ENCODE measurements at regions not wholly inside any gene's neighbourhood (a gene's known extent, or its start where the extent isn't known, plus 50 kb on each side); places are given as distances from the start of the nearest gene placed in this dataset.

GRCh38 chr7:153006452-153006851 lies 246.9 kb downstream of the ACTR3B start:
- Histone ChIP-seq H3K9ac (ENCODE audit: low read depth, low read length) (no peak overlapping the region), H3K27me3 (ENCODE audit: control insufficient read depth, insufficient read depth, low read length) (peaks cover 4% of the 10 kb centered on the region; the same call in 1 of the 2 replicates), H3K9me3 (ENCODE audit: control insufficient read depth, insufficient read depth, low read length) (peaks cover 3% of the 10 kb centered on the region)

GRCh38 chr7:153006911-153007310 lies 247.4 kb downstream of the ACTR3B start:
- Histone ChIP-seq H3K36me3 (ENCODE audit: control insufficient read depth, insufficient read depth, low read length) (no peaks in the 10 kb centered on the region), H3K27ac (ENCODE audit: low read depth, low read length) (no peak overlapping the region), H3K4me3 (ENCODE audit: low read depth, low read length) (no peak overlapping the region), H3K9me3 (ENCODE audit: control insufficient read depth, insufficient read depth, low read length) (0 out of 2 replicates have a peak, but pooled peaks cover 3% of the 10 kb centered on the region), H3K27me3 (ENCODE audit: control insufficient read depth, insufficient read depth, low read length) (peaks cover 4% of the 10 kb centered on the region; the same call in 1 of the 2 replicates), H3K9ac (ENCODE audit: low read depth, low read length) (no peak overlapping the region), H3K4me1 (ENCODE audit: control insufficient read depth, insufficient read depth, low read length) (peaks cover 6% of the 10 kb centered on the region)

More at GRCh38 chr7:153006452-153006851, 246.9 kb downstream of the ACTR3B start:
- H3K4me3 ChIP-seq (ENCODE audit: low read depth, low read length), result no peak overlapping the region
- peaks cover 6% of the 10 kb centered on the region for H3K4me1 ChIP-seq (ENCODE audit: control insufficient read depth, insufficient read depth, low read length)
- H3K36me3 ChIP-seq (ENCODE audit: control insufficient read depth, insufficient read depth, low read length), result no peaks in the 10 kb centered on the region
- H3K27ac ChIP-seq (ENCODE audit: low read depth, low read length), result no peak overlapping the region

- peaks cover 2% of the 10 kb centered on the region; the same call in 1 of the 2 replicates for H3K27me3 ChIP-seq (ENCODE audit: control insufficient read depth, insufficient read depth, low read length)
- H3K36me3 ChIP-seq (ENCODE audit: control insufficient read depth, insufficient read depth, low read length), result no peaks in the 10 kb centered on the region
- no peak overlapping the region for H3K9ac ChIP-seq (ENCODE audit: low read depth, low read length)
- H3K27ac ChIP-seq (ENCODE audit: low read depth, low read length), result no peak overlapping the region
- H3K4me3 ChIP-seq (ENCODE audit: low read depth, low read length), result no peak overlapping the region
- 0 out of 2 replicates have a peak, but pooled peaks cover 1% of the 10 kb centered on the region for H3K9me3 ChIP-seq (ENCODE audit: control insufficient read depth, insufficient read depth, low read length)
- no peaks in the 10 kb centered on the region for H3K4me1 ChIP-seq (ENCODE audit: control insufficient read depth, insufficient read depth, low read length)
These were observed 250.9 kb downstream of the ACTR3B start for GRCh38 chr7:153010416-153010815.

DNA sequence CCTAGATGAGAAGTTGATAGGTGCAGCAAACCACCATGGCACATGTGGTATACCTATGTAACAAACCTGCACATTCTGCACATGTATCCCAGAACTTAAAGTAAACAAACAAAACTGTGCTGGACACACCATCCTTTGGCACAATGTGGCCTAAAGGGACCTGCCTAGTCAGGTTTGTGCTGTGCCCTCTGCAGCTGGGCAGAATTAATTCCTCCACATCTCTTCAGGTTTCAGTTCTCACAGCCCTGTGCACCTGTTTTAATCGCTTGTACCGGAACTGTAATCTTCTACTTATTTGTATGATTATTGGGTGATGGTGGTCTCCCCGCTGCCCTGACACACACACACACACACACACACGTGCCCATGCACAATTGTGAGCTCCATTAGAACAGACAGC lies 252.7 kb downstream of the ACTR3B start:
- no peak overlapping the region for H3K27ac ChIP-seq (ENCODE audit: low read depth, low read length)
- no peaks in the 10 kb centered on the region for H3K9me3 ChIP-seq (ENCODE audit: control insufficient read depth, insufficient read depth, low read length)
- H3K36me3 ChIP-seq (ENCODE audit: control insufficient read depth, insufficient read depth, low read length), result no peaks in the 10 kb centered on the region
- no peak overlapping the region for H3K9ac ChIP-seq (ENCODE audit: low read depth, low read length)
- H3K27me3 ChIP-seq (ENCODE audit: control insufficient read depth, insufficient read depth, low read length), result no peaks in the 10 kb centered on the region
- H3K4me1 ChIP-seq (ENCODE audit: control insufficient read depth, insufficient read depth, low read length), result no peaks in the 10 kb centered on the region
- no peak overlapping the region for H3K4me3 ChIP-seq (ENCODE audit: low read depth, low read length)

DNA sequence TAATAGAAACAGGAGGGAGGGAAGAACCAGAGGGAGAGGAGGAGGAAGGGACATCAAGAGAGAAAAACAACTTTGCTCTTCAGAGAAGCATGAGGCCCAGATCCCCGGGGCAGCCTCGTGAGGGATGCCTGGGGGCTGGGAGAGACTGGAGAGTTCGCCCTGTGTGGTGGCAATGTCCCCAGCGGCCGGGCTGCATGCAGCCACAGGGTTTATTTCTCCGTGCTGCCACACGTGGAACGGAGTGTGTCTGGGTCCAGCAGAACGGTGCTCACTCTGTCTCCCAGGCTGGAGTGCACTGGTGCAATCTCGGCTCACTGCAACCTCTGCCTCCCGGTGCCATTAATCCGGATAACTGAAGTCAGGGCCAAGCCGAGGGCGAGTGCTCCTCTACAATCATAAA lies 257.7 kb downstream of the ACTR3B start:
- Histone ChIP-seq H3K4me3 (ENCODE audit: low read depth, low read length) (no peak overlapping the region), H3K9ac (ENCODE audit: low read depth, low read length) (no peak overlapping the region), H3K27ac (ENCODE audit: low read depth, low read length) (no peak overlapping the region), H3K36me3 (ENCODE audit: control insufficient read depth, insufficient read depth, low read length) (no peaks in the 10 kb centered on the region), H3K4me1 (ENCODE audit: control insufficient read depth, insufficient read depth, low read length) (peaks cover 2% of the 10 kb centered on the region; the same call in 1 of the 2 replicates), H3K9me3 (ENCODE audit: control insufficient read depth, insufficient read depth, low read length) (no peaks in the 10 kb centered on the region; the same call in 1 of the 2 replicates), H3K27me3 (ENCODE audit: control insufficient read depth, insufficient read depth, low read length) (no peaks in the 10 kb centered on the region)

- H3K9me3 ChIP-seq (ENCODE audit: control insufficient read depth, insufficient read depth, low read length), result no peaks in the 10 kb centered on the region; the same call in 1 of the 2 replicates
- H3K27ac ChIP-seq (ENCODE audit: low read depth, low read length), result no peak overlapping the region
- no peak overlapping the region for H3K4me3 ChIP-seq (ENCODE audit: low read depth, low read length)
- H3K4me1 ChIP-seq (ENCODE audit: control insufficient read depth, insufficient read depth, low read length), result peaks cover 15% of the 10 kb centered on the region
- H3K27me3 ChIP-seq (ENCODE audit: control insufficient read depth, insufficient read depth, low read length), result no peaks in the 10 kb centered on the region
- no peak overlapping the region for H3K9ac ChIP-seq (ENCODE audit: low read depth, low read length)
- no peaks in the 10 kb centered on the region for H3K36me3 ChIP-seq (ENCODE audit: control insufficient read depth, insufficient read depth, low read length)
These were observed 262.0 kb downstream of the ACTR3B start for GRCh38 chr7:153021542-153021941.

- H3K4me3 ChIP-seq (ENCODE audit: low read depth, low read length), result no peak overlapping the region
These were observed 263.1 kb downstream of the ACTR3B start for GRCh38 chr7:153022475-153023193.

GRCh38 chr7:153023194-153023592 lies 263.6 kb downstream of the ACTR3B start:
- Histone ChIP-seq H3K27me3 (ENCODE audit: control insufficient read depth, insufficient read depth, low read length) (no peaks in the 10 kb centered on the region), H3K4me1 (ENCODE audit: control insufficient read depth, insufficient read depth, low read length) (peaks cover 15% of the 10 kb centered on the region), H3K27ac (ENCODE audit: low read depth, low read length) (no peak overlapping the region), H3K9me3 (ENCODE audit: control insufficient read depth, insufficient read depth, low read length) (no peaks in the 10 kb centered on the region; the same call in 1 of the 2 replicates), H3K9ac (ENCODE audit: low read depth, low read length) (no peak overlapping the region), H3K4me3 (ENCODE audit: low read depth, low read length) (no peak overlapping the region), H3K36me3 (ENCODE audit: control insufficient read depth, insufficient read depth, low read length) (no peaks in the 10 kb centered on the region)

More at GRCh38 chr7:153022475-153023193, 263.1 kb downstream of the ACTR3B start:
- Histone ChIP-seq H3K9ac (ENCODE audit: low read depth, low read length) (no peak overlapping the region), H3K27me3 (ENCODE audit: control insufficient read depth, insufficient read depth, low read length) (no peaks in the 10 kb centered on the region), H3K9me3 (ENCODE audit: control insufficient read depth, insufficient read depth, low read length) (no peaks in the 10 kb centered on the region; the same call in 1 of the 2 replicates), H3K4me1 (ENCODE audit: control insufficient read depth, insufficient read depth, low read length) (peaks cover 15% of the 10 kb centered on the region), H3K36me3 (ENCODE audit: control insufficient read depth, insufficient read depth, low read length) (no peaks in the 10 kb centered on the region), H3K27ac (ENCODE audit: low read depth, low read length) (no peak overlapping the region)

DNA sequence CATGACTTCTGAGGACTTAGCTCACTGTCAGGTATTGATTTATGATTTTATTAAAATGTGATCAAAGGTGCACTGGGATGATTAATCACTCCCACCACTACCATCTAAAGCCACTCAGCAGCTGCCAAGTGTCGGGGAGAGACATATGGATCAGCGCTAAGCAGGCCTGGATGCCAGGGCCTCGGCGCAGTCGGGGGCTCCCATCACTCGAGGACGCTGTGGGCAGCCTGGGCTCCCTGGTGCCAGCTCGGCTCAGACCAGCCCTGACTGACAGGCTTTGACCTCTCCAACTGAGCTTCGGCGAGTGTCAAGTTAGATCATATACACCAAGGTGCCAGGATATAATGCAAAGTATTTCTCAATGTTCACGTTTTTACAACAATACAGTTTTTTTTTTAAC lies 267.7 kb downstream of the ACTR3B start:
- H3K4me1 ChIP-seq (ENCODE audit: control insufficient read depth, insufficient read depth, low read length), result peaks cover 13% of the 10 kb centered on the region
- no peaks in the 10 kb centered on the region for H3K9me3 ChIP-seq (ENCODE audit: control insufficient read depth, insufficient read depth, low read length)
- H3K9ac ChIP-seq (ENCODE audit: low read depth, low read length), result no peak overlapping the region
- no peaks in the 10 kb centered on the region for H3K27me3 ChIP-seq (ENCODE audit: control insufficient read depth, insufficient read depth, low read length)
- no peaks in the 10 kb centered on the region for H3K36me3 ChIP-seq (ENCODE audit: control insufficient read depth, insufficient read depth, low read length)
- H3K4me3 ChIP-seq (ENCODE audit: low read depth, low read length), result no peak overlapping the region
- H3K27ac ChIP-seq (ENCODE audit: low read depth, low read length), result no peak overlapping the region

DNA sequence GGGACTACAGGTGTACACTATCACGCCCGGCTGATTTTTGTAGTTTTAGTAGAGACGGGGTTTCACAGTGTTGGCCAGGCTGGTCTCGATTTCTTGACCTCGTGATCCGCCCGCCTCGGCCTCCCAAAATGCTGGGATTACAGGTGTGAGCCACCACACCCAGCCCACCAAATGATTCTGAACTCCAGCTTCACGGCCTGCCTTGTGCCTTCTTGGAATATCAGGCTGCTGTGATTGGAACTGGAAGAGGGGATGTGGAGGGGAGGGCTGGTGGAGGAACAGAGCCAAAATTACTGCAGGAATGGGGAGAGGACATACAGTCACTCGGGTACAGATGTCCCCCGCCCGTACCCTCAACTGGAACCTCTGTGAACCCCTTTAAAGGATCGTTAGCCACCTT lies 268.4 kb downstream of the ACTR3B start:
- Histone ChIP-seq H3K27me3 (ENCODE audit: control insufficient read depth, insufficient read depth, low read length) (no peaks in the 10 kb centered on the region), H3K36me3 (ENCODE audit: control insufficient read depth, insufficient read depth, low read length) (no peaks in the 10 kb centered on the region), H3K4me1 (ENCODE audit: control insufficient read depth, insufficient read depth, low read length) (peaks cover 6% of the 10 kb centered on the region), H3K27ac (ENCODE audit: low read depth, low read length) (no peak overlapping the region), H3K9ac (ENCODE audit: low read depth, low read length) (no peak overlapping the region), H3K4me3 (ENCODE audit: low read depth, low read length) (no peak overlapping the region), H3K9me3 (ENCODE audit: control insufficient read depth, insufficient read depth, low read length) (no peaks in the 10 kb centered on the region)

GRCh38 chr7:153030976-153031375 lies 271.4 kb downstream of the ACTR3B start:
- Histone ChIP-seq H3K9me3 (ENCODE audit: control insufficient read depth, insufficient read depth, low read length) (no peaks in the 10 kb centered on the region), H3K36me3 (ENCODE audit: control insufficient read depth, insufficient read depth, low read length) (no peaks in the 10 kb centered on the region), H3K4me3 (ENCODE audit: low read depth, low read length) (no peak overlapping the region), H3K27me3 (ENCODE audit: control insufficient read depth, insufficient read depth, low read length) (no peaks in the 10 kb centered on the region), H3K9ac (ENCODE audit: low read depth, low read length) (no peak overlapping the region), H3K27ac (ENCODE audit: low read depth, low read length) (no peak overlapping the region), H3K4me1 (ENCODE audit: control insufficient read depth, insufficient read depth, low read length) (no peaks in the 10 kb centered on the region)

All from HUES48 (cell line).